ENCODE measurements at regions not wholly inside any gene's neighbourhood (a gene's known extent, or its start where the extent isn't known, plus 50 kb on each side); places are given as distances from the start of the nearest gene placed in this dataset.

DNA sequence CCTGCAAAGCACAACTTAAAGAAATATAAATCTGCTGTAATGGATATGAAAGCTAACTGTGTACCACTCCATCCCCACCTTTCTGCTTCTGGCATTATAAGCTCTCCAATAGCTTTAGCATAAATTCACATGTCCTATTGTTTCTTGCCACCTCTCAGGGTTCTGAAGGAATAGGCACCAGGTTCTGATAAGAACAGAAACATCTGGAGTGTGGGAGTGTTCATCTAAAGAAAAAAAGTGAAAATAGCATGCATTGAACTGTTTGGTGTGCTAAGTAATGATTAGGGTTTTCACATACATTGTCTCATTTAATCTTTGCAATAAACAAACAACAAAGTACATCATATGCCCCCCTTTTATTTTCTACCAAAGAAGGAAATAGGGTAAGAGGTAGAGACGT lies 72.3 kb downstream of the FAM76B start:
- no peak for DNase-seq

DNA sequence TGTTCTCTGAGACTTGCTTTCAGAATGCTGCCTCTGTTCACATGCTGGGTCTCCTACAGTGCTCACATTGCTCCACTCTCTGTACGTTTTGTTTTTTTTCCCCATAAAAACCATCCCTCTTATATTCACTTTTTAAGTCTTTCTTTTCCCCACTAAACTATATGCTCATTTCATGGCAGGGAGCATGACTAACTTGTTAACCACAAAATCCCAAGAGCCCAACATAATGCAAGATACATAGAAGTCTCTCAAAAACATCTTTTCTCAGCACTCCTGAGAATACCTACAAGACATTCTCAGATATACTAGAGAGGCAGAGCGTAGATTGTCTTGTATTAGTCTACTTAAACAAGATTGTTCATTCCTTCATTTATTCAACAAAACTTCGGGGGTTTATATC lies 73.3 kb downstream of the FAM76B start:
- DNase-seq: no peak

DNA sequence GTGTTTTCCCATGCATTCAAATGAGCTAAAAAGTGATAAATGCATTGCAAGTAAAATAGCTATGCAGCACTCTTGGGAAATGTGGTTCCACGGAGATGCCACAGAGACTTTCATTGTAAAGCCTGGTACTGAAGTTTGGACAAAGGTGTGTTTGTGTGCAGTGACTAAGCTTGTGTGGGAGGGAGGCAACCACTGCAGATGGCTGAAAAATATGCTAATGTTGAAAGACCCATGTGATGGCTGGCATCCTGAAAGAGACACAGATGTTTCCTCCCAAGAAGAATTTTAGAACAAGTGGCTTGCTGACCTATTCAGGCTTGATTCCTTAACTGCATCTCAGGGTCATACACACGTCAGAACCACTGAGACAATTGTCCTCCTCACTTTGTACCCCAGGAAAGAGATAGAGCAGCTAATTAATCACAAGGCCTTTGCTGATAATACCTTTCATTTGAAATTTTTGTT lies 73.8 kb downstream of the FAM76B start:
- no peak for DNase-seq

DNA sequence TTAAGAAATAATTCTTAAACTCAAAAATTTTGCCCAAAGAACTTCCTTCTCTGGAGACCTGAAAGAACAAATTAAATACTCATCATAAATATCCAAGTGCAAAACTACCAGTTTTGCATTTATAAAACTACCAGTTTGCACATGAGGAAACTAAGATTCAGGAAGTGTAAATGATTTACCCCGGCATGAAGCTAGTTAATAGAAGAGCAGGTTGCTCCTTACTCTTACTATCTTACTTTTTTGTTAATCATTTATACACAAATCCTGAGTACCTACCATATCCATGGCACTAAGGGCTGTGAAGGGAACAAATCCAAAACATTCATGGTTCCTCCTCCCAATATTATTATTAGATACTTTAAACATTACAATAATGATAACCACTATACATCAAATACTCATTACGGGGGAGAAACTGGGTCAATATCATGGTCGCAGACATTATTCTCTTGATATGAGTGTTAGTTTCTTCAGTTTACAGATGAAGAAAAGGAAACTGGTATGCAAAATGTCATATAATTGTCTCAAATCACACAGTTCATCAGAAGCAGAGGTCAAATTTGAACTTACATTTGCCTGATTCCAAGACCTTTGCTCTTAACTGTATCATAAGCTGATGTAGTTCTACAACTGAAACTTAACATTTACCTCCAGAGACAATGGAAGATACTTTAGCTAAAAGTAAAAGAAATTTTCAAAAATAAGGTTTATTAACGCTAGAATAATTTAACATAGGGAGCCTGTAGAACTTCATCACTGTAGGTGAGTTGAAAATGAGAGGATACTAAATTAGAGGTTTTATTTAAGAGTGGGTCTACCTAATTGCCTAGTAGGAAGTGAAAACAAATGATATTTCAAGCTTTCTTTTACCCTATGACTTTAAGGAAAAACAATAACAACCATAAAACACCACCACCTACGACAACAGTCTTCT lies 74.5 kb downstream of the FAM76B start:
- no peak for DNase-seq

DNA sequence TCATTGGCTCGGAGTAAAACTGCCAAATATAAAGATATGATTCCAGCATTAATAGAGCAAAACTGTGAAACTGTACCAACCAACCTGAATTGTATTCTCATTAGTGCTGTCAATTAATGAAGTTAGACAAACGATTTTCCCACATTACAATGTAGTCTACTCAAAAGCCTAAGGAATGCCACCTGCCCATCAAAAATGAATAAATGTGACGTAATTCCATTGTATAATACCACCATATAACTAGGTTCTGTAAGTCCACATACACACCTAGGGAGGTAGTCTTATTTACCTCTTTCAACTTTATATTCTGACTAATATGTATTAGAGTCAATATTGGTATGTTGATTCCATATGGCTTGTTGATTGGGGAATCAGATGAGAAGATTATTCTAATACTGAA lies 76.2 kb downstream of the FAM76B start:
- DNase-seq: no peak

DNA sequence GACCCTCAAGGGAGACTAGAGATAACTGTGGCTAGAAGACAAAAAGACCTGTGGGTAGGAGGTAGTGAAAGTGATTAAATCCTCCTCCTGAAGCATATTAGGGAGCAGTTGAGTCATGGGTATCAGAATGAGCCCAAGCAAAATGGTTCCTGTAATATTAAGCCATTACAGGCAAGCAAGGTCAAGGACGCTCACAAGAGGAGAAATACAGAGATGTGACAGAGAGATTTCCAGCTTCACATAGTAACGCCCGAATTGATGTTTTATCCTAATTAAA lies 77.7 kb downstream of the FAM76B start:
- no peak for DNase-seq

DNA sequence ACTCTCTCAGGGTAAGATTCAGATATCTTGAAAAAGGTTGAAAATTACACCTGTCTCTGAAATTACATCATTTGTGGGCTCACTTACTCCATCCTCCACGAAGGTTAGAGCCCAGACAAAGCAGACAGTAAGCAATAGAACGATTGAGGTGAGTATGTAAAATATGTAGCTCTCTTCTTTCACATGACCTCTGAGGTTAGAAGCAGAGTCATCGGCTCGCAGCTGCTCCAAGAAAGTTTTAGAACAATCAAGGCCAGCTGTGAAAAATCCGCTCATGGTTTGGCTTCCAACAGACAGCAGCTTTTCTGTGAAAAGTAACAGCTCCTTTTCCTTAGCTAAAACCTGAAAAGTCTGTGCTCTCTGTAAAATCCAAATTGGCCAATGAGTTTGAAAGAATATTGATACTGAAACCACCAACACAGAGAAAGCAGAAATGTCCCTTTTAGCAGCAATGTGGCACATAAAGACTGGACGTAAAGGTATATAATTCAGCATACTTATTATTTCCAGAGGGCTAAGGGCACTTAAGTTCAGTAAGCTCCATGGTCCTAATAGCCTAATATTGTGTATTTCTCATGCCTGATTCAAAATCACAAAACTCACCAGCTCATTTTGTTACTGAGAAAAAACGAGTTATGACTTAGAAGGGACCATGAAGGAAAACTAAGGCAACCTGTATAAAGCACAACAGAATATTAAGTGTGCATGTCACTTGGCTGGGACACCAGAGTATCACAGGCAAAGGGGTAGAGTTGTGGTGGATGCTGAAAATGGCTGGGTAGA lies 78.2 kb downstream of the FAM76B start:
- no peak for DNase-seq

DNA sequence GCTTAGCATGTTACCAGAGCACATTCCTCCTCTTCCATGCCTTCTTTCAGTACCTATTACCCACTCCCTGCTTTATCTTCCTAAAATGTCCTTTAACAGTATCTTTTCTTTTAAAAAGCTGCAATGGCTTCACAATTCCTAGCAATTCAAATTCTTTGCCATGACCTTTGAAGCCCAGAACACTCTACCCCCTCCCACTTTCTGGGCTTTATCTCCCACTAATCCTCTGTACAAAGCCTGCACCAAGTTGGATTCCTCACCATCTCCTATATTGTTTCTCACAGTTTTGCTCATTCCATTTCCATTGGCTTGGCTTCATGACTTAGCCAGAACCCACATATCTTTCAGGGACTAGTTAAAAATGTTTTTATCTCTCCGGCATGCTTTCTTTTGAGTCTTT lies 80.9 kb downstream of the FAM76B start:
- DNase-seq: no peak

DNA sequence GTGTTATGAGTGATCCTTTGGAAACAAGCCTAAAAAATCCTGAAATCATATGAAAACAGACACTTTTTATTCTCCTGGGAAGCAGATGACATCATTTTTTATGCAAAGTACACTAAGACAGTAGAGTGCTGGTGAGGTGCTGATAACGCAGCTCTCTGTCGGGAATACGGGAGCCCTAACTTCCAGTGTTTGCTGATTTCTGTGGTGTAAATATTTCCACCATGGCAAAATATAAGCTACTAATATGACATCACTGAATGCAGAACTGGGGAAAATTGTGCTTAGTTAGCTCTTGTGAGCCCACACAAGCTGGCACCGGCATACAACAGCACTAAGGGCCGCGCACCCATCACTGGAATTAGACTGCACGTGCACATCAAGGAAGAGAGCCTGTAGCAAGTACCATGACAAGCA lies 82.6 kb downstream of the FAM76B start:
- no peak for DNase-seq

DNA sequence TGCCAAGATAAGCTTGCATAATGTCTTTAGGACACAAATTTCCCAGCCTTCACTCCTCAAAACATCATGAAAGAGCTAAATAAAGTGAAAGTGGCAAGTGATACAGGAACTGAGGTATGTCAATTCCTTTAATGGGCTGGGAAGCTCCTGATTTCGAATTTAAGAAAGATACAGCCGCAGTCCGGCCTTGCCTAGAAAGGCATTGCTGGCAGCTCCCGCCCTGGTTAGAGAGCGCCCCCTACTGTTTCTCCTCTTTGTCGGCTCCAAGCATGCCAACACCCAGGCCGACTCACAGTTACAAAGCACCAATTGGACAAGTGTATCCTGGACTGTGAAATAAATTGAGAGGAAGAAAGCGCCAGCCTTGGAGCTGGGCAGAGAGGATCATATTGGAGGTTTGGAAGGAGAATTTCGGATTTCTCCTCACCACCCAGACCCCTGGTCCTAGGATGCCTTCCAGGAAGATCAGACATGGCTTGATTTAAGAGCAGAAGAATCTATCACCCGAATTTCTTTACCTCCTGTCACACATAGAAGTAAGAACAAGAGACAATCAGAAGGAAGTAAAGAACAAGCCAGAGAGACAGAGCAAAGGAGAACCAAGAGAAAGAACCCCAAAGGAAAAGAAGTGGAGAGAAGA lies 84.0 kb downstream of the FAM76B start:
- DNase-seq: peak; percentile 68

DNA sequence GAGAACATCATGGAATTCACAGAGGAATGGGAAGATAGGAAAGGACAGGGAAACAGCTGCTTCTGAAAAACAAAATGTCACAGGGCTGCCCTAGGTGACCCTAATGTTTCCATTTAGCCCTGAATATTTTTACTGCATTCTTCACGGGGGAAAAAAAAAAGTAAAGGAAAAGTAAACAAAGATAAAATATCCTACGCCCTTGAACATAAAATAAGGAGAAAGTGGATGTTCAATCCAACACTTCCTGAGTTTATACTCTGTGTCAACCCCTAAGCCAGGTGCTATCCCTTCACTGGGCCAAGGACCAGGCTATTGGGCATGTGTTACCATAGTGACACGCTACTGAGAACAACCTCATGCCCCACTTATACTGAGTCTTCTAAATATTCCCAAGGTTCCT lies 84.7 kb downstream of the FAM76B start:
- no peak for DNase-seq

DNA sequence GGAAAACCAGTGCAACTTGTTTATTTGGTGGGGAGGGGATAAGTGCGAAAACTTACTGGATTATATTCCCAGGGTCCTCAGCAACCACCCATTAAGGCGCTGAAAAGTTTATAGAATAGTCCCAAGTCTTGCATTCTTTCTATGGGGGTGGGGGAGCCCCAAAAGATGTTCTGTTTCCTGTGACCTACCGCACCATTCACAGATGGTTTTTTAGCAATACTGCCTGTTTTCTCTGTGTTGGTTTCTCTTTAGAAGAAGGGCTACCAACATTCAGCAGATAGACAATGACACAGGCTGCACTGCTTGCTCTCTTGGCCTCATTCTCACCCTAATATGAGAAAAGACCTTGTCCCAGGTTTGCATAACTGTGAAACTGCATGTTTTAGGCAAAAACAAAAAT lies 86.5 kb downstream of the FAM76B start:
- DNase-seq: no peak

DNA sequence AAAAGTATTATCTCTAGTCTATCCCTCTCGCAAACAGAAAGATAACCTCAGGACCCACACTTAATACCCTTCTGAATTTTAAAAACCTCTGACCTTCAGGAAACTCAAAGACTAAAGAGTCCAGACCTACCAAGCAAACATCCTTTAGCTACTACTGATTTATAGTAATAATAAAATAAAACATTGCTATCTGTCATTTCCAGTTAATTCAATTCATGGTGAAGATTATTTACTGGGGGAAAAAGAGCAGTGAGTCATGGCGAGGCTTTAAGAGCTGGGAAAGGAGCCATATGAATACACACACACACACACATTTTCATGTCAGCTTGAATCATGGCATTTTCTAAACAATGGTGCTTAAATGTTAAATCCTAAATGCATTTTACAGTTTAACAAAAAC lies 87.1 kb downstream of the FAM76B start:
- peak; percentile 30 for DNase-seq

DNA sequence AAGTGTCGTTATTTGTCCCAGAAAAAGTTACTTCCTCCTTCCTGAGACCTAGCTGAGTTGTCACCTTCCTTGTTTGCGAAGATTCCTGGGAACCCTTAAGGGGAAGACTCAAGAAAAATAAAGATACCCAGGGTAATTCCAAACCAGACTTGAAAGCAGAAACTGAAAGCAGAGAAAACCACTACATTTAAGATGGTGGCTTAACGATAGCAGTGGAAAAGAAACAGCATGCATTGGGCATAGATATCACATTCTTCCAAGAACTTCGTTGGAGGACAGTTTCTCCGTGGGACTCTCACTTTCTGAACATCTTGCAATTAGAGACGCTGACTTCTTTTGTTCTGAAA lies 89.1 kb downstream of the FAM76B start:
- no peak for DNase-seq

DNA sequence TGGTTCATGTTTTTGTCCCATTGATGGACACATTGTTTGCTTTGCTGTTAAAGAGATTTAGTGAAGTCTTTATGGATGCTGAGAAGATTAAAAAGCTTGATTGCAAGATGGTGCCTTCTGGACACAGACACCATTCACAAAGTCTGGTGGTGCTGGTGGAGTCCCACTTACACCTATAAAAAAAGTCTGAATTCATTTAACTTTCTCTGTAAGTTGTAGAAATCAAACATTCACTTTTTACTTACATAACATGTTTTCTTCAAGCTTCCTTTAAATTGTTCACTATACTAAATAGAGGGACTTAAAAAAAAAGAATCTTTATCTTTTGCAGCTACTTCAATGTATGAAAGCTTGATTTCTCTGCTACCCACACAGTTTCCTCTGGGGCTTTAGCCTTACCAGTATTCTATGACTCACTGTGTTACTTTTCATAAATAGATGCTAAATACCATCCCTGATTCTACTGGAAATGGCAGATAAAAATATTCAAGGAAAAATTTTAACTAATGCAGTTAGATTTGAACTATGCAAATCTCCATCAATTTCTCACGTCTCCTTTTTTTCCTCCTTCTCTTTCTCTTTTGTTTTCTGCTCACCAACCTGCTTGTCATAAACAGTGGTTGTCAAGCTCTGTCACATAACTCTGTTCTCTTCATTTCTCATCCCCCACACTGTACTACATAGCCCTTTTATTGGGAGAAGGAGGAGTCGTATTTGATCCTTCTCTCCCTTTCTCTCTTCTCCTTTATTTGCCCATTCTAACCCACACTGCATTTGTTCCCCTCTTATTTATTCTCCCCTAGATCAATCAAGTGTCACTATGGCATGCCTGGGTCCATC lies 89.7 kb downstream of the FAM76B start:
- DNase-seq: no peak

DNA sequence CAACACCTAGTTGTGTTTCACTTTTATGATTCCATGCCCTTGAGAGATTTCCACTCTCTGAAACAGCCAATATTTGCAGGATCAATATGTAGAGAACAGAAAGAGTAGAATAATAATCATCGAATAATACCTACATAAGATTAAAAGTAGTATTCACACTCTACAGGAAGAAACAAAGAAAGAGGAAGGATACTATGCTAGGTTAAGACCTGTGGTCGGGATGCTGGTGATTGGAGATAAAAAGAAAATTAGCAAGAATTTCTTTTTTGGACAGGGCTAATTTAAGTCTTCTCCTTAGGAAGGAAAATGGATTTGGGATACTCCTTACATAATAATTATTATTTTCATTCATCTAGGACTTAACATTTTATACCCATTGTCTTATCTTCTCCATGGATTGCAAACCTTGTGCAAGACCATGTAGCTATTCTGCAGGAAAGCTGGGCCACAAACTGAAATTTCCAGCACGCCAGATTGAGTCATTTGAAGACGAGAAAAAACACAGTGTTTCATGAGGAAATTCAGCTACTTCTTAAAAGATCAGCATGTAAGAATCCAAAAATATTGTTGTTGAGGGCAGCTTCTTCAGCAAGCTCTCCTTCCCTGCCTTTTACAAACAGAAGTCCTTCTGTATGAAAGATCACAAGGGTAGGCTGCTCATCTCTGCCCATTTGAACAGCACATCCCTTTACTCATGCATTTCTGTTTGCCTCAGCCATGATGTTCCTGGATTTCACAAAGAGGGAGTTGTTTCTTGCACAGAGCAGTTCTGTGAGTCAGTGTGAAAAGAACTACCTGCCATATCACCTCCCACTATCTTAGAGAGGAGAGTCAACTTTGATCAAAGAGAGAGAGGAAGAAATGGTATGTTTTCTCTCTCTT lies 90.7 kb downstream of the FAM76B start:
- no peak for DNase-seq

DNA sequence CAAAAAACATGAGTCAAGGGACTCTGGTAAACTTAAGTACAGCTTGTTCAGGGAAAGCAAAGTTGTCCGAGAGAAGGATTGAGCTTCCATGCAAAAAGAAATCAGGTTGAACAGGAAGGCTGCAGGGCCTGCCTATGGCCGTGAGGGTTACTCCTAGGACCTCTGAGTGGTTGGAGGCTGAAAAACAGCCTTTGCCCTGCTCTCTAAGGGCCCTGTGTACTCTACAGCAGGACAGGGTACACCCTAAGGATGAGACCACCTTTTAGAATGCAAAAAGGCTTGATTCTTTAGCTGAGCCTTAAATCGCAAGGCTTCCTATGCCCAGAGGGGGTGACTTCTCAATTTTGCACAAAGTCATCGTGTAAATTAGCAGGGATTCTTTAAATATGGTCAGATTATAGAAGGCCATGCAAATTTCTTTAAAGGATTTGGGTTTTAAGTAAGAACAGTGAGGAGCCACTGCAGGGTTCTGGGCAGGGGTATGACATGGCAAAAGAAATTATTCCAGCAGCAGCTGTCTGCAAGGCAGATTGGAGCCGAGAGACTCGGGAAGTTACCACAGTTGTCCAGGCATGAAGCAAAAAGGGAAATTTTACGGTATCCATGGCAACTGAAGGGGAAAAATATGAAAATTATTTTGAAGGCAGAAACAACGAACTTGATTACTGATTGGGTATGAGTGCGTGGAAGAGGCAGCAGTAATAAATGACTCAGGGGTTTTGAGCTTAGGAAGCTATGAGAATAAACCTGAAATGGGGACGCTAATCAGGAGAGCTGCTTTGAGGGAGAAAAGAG lies 91.8 kb downstream of the FAM76B start:
- no peak for DNase-seq

DNA sequence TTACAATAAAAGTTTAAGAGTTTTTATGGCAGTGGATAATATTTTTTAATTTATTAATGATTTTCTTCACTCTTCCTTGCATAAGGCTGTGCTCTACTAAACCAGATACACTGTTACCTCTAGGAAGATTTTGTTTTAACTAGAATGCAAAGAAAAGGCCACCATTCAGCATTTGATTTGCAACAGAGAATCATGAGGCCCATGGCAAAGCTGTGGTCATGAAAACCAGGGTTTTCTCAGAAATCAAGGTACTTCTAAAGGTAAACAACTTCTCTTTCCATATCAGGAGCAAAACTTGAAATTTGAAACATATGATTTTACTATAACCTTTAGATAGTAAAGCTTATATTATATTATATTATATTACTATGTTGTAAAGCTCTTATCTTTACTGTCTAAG lies 94.4 kb downstream of the FAM76B start:
- DNase-seq: no peak

DNA sequence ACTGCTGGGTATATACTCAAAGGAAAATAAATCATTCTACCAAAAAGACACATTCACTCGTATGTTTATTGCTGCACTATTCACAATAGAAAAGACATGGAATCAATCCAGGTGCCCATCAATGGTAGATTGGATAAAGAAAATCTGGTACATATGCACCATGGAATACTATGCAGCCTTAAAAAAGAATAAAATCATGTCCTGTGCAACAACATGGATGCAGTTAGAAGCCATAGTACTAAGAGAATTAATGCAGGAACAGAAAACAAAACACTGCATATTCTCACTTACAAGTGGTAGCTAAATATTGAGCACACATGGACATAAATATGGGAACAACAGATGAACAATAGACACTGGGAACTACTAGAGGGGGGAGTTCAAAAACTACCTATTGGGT lies 96.3 kb downstream of the FAM76B start:
- no peak for DNase-seq

DNA sequence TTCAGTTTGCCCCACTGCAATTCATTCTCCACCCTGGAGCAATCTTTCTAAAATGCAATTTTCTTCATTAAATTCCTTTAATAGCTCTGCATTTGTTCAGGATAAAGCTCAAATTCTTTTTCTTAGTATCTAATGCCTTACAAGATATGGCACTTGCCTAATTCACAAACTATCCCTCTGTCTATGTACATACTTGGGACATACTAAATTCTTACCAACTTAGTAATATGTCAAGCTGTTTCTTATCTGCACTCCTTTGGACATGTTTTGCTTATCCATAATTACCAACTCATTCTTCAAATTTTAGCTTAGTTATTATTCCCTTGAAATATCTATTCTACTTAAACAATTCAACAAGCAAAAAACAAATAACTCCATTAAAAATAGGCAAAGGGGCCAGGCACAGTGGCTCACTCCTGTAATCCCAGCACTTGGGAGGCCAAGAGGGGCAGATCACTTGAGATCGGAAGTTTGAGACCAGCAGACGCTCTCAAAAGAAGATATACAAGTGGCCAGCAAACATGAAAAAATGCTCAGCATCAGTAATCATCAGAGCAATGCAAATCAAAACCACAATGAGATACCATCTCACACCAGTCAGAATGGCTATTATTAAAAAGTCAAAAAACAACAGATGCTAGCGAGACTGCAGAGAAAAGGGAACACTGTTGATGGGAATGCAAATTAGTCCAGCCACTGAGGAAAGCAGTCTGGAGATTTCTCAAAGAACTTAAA lies 96.9 kb downstream of the FAM76B start:
- no peak for DNase-seq

Data from DMS153 (cell line).